Kidney (tissue), 13 donors: ENCODE measurements at regions not wholly inside any gene's neighbourhood (a gene's known extent, or its start where the extent isn't known, plus 50 kb on each side); places are given as distances from the start of the nearest gene placed in this dataset.
A peak's percentile ranks its signal among the peaks of the same experiment; 100 is the strongest.
"Not testable (repeated sequence)": the region's sequence is repeated elsewhere in the genome, so short reads cannot be mapped to it uniquely, and the experiment has no call there.

Experiments
- DNase-seq, 5 donors: peaks; one replicate each; pipeline ENCODE4 v3.0.0-alpha.2; 2013 to 2020
- FAIRE-seq: peaks from 2 replicates; lab custom pipeline; 2012; peaks lifted over from hg19 to GRCh38; lab: Jason Lieb, UNC
- H3K27ac ChIP-seq, 2 donors: one replicate each; pipeline ENCODE4 v1.7.0; 2013; ENCODE audit warnings: low read depth in 2 of 2, low read length in 2 of 2, inconsistent platforms in 1 of 2
- H3K27me3 ChIP-seq: one replicate; pipeline ENCODE4 v1.7.1; 2013; ENCODE audit warnings: low read length, inconsistent platforms; ENCODE audit not compliant: control insufficient read depth, insufficient read depth
- H3K36me3 ChIP-seq, 3 donors: one replicate each; pipeline versions ENCODE4 v1.7.0 to v1.7.1; 2013; ENCODE audit warnings: low read length in 3 of 3, control low read depth in 1 of 3, inconsistent platforms in 1 of 3; ENCODE audit not compliant: insufficient read depth in 3 of 3, control insufficient read depth in 2 of 3
- H3K4me1 ChIP-seq, 3 donors: one replicate each; pipeline versions ENCODE4 v1.7.0 to v1.7.1; 2013; ENCODE audit warnings: low read length in 3 of 3, inconsistent platforms in 1 of 3, low read depth in 1 of 3; ENCODE audit not compliant: control insufficient read depth in 2 of 3, insufficient read depth in 2 of 3
- H3K4me3 ChIP-seq, 3 donors: one replicate each; pipeline versions ENCODE4 v1.7.0 to v1.8.1; 2013; ENCODE audit warnings: low read length in 3 of 3, control low read depth in 1 of 3, inconsistent platforms in 1 of 3
- H3K9ac ChIP-seq, 3 donors: one replicate each; pipeline versions ENCODE4 v1.7.0 to v1.7.1; 2013; ENCODE audit warnings: low read length in 3 of 3, control low read depth in 1 of 3, inconsistent platforms in 1 of 3
- H3K9me3 ChIP-seq, 3 donors: one replicate each; pipeline versions ENCODE4 v1.7.0 to v1.7.1; 2013; ENCODE audit warnings: low read length in 3 of 3, control low read depth in 1 of 3, inconsistent platforms in 1 of 3; ENCODE audit not compliant: control insufficient read depth in 2 of 3, insufficient read depth in 1 of 3
- intact Hi-C: fragments of 100-400 bp; cut with DNase I; formaldehyde crosslinking; loops from one replicate; pipeline ENCODE4 v1.11.1; 2022
- TF ChIP-seq, protein P1 (sequence below): IDR thresholded peaks from 3 replicates; pipeline ENCODE4 v1.5.1; 2012; ENCODE audit warnings: mild to moderate bottlenecking, moderate library complexity, borderline replicate concordance; ENCODE audit not compliant: insufficient read depth; ENCODE audit errors: extremely low read depth
- donor health status: control.
- donor health status: control.
- donor health status: control.
- donor health status: control.
- donor health status: control.
- donor health status: DM: yes; HTN: yes; CAD: no.
- donor health status: Normal renal cell carcinoma (clear cell type).

DNA sequence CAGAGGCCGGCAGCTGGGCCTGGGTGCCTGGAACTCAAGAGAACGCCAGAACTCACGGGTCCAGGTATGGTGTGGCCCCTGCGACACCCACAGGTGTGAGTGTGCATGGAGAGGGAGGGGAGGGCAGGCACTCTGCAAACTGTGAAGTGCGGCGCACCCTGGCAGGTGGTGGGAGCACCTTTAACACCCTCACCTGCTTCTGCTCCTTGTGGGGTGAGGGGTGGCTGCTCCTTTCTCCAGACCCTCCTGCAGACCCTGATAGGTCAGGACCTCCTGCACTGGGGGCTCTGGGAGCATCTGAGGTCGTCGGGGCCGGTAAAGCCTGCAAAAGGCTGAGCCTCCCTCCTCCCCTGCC is 324.7 kb upstream of the SFSWAP start:
- DNase-seq (peak in 1 of 5 donors; percentile 33), FAIRE-seq (no peak)
- no peak overlapping the region for H3K27ac ChIP-seq
- intact Hi-C loops, result no loop called here
- TF ChIP-seq, protein P1, sequence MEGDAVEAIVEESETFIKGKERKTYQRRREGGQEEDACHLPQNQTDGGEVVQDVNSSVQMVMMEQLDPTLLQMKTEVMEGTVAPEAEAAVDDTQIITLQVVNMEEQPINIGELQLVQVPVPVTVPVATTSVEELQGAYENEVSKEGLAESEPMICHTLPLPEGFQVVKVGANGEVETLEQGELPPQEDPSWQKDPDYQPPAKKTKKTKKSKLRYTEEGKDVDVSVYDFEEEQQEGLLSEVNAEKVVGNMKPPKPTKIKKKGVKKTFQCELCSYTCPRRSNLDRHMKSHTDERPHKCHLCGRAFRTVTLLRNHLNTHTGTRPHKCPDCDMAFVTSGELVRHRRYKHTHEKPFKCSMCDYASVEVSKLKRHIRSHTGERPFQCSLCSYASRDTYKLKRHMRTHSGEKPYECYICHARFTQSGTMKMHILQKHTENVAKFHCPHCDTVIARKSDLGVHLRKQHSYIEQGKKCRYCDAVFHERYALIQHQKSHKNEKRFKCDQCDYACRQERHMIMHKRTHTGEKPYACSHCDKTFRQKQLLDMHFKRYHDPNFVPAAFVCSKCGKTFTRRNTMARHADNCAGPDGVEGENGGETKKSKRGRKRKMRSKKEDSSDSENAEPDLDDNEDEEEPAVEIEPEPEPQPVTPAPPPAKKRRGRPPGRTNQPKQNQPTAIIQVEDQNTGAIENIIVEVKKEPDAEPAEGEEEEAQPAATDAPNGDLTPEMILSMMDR, result no peak
- no peak overlapping the region for H3K4me3 ChIP-seq
- no peak overlapping the region for H3K9ac ChIP-seq
- no peaks in the 10 kb centered on the region for H3K27me3 ChIP-seq
- H3K9me3 ChIP-seq, result no peaks in the 10 kb centered on the region
- no peaks in the 10 kb centered on the region for H3K36me3 ChIP-seq
- no peaks in the 10 kb centered on the region for H3K4me1 ChIP-seq

DNA sequence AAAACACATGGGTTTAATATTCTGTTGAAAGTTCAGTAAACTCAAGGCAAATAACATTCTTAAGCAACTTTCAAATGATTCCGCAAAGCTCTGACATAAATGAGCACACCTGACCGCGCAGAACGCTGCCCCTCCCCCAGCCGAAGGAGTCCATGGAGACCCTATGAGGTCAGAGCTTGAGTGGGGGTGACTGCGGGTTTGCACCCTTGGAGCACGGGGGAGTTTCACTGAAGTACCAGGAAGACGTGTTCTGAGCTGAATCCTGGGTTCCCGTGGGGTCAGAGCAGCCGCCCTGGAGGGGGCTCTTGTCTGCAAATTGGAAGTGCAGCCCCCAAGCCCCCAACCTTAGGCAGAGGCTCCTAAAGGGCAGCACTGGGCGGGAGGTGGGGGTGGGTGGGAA is 324.1 kb upstream of the SFSWAP start:
- no peak for FAIRE-seq
- DNase-seq, result peak in 1 of 5 donors; percentile 21
- no peaks in the 10 kb centered on the region for H3K27me3 ChIP-seq
- no peak overlapping the region for H3K27ac ChIP-seq
- no peaks in the 10 kb centered on the region for H3K36me3 ChIP-seq
- H3K9me3 ChIP-seq, result no peaks in the 10 kb centered on the region
- H3K4me1 ChIP-seq, result no peaks in the 10 kb centered on the region
- TF ChIP-seq, protein P1, result no peak
- no peak overlapping the region for H3K9ac ChIP-seq
- no peak overlapping the region for H3K4me3 ChIP-seq
- intact Hi-C loops, result no loop called here

GRCh38 chr12:131387281-131388163 is 323.4 kb upstream of the SFSWAP start:
- peak in 2 of 5 donors; percentile 16 to 61 for DNase-seq
- Histone ChIP-seq H3K27ac (no peak overlapping the region), H3K9me3 (no peaks in the 10 kb centered on the region), H3K4me1 (no peaks in the 10 kb centered on the region), H3K9ac (no peak overlapping the region), H3K27me3 (no peaks in the 10 kb centered on the region), H3K36me3 (no peaks in the 10 kb centered on the region), H3K4me3 (no peak overlapping the region)
- TF ChIP-seq, protein P1, result no peak
- intact Hi-C loops, result no loop called here
- no peak for FAIRE-seq

DNA sequence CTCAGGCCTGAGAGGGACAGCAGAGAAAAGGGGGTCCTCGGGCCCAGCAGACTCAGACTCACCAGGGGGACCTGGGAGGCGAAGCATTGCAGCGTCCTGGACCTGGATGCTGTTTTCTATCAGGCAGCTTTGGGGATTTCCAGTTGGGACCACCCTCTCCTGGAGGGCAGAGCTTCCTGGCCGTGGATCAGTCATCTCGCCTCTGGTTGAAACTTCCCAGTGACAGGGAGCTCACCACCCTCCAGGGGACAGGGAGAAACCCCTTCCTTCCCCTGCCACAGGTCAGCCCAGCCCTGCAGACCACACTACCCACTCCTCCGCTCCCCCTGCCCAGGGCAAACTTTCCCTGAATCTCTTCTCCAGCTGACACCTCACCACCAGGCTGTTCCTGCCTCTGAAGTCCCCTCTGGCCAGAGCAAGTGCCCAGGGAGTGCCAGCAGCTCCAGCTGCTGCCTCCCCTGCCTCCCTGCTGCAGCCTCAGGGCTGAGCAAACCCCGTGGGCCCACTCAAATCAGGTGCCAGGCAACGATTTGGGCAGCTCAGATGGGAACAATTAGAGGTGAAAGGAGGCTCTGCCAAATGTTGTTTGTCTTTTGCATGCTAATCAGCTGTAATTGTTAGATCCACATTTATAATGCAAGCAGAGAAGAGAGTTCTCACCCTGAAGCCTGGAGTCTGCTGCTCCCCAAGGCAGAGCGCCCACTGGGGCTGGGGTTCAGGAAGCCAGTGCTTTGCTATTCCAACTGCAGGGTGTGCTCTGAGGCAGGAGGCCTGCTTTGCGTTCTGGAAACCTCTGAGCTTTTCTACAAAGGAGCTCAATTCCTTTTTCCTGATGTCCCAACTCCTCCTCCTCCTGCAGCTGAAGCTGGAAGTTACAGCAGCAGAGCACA is 322.5 kb upstream of the SFSWAP start:
- H3K4me3 ChIP-seq, H3K4me1 ChIP-seq, H3K9ac ChIP-seq, H3K36me3 ChIP-seq, H3K27ac ChIP-seq, H3K9me3 ChIP-seq, FAIRE-seq, H3K27me3 ChIP-seq, intact Hi-C loops: not testable (repeated sequence)
- peak in 1 of 5 donors; percentile 47 for DNase-seq
